GF-D8 (cell line): ENCODE measurements at regions not wholly inside any gene's neighbourhood (a gene's known extent, or its start where the extent isn't known, plus 50 kb on each side); places are given as distances from the start of the nearest gene placed in this dataset.

Experiments used
- DNase-seq: peaks from one replicate; lab custom pipeline; 2025; lab: John Stamatoyannopoulos, UW

GRCh38 chr10:10891124-10892082 lies 126.3 kb upstream of the CELF2 start:
- DNase-seq = no peak

DNA sequence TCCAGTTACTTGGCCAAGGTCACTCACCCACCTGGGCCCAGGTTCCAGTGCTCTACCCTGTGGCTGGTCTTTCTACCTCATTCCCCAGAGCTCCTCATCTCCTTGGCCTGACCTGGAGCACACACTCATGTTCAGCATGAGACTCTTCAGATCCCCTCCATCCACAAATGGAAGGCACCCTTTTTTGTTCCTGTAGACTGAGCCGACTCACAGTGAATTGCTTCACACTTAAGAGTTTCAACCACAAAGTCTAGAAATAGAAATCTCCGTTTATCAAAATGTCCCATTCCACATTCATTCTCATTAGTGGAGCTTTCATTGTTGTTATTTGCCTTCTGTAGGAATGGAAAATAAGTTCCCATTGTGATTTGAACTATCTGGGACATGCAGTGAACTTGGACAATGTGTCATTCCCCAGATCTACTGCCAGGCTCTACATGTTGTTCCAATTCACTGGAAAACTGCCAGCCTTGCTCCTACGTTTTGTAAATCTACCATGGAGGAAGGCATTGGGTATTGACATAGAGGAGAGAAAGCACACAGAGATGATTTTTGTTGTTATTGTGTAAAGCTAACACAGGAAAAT lies 125.3 kb upstream of the CELF2 start:
- DNase-seq = no peak

GRCh38 chr10:10897400-10897799 lies 120.3 kb upstream of the CELF2 start:
- no peak for DNase-seq

DNA sequence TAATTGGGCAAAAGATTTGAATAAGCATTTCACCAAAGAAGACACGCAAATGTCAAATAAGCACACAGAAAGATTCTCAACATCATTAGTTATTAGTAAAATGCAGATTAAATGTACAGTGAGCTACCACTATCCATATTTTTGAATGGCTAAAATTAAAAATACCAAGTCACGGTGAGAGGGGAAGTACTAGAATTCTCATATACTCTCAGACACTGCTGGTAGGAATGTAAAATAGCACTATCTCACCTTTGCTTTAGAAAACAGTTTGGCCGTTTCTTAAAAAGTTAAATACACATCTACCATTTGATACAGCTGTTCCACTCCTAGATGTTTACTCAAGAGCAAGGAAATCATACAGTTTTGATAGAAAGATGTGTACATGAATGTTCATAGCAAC lies 115.8 kb upstream of the CELF2 start:
- DNase-seq = no peak

DNA sequence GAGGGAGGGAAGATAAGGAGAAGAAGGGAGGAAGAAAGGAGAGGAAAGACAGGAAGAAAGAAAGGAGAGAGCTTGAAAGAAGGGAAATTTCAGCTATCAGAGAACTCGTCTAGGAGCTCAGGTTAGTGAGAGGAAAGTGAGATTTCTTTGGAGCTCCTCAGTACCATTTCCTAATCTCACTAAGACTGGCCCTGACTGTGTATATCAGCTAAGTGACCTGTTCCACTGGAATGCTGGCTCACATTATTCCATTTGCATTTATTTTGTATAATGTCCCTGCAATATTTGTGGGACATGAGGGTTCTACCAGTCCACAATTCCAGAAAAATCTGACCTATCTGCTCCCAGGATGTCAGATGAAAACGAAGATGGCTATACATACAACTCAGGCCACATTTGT lies 114.7 kb upstream of the CELF2 start:
- no peak for DNase-seq

GRCh38 chr10:10903620-10904019 lies 114.1 kb upstream of the CELF2 start:
- no peak for DNase-seq

DNA sequence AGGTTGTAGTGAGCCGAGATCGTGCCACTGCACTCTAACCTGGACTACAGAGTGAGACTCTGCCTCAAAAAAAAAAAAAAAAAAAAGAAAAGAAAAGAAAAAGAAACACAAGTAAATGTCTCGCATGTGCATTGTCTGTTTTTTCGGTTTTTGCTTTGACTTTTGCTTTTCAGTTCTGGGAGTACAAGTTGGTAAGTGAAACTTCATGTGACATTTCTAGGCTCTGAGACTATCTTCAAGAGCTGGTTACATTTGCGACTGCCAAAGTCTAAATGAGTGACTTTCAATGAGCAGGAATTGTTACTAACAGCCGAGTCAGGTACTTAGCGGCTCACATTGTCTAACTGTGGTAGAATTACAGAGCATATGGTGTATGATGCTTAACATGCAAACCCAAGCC lies 107.0 kb upstream of the CELF2 start:
- no peak for DNase-seq

GRCh38 chr10:10911035-10911434 lies 106.6 kb upstream of the CELF2 start:
- no peak for DNase-seq

GRCh38 chr10:10911471-10911921 lies 106.2 kb upstream of the CELF2 start:
- DNase-seq = no peak

DNA sequence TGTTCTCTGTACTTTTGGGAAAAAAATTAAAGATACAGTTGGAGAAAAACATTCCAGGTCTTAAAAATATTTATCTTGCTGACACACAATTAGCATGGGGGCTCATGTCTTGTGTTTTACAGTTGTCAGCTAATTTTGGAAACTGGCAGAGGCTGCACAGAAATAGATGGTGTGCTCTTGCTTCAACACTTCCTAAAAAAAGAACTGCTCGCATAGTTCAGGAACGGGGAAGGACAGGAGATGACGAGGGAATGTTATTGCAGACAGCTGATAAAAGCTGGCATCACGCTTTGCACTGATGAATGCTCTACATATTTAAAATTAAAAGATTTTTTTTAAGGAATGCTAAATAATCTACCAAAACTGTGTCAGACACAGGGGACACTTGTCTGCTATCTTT lies 103.5 kb upstream of the CELF2 start:
- no peak for DNase-seq

DNA sequence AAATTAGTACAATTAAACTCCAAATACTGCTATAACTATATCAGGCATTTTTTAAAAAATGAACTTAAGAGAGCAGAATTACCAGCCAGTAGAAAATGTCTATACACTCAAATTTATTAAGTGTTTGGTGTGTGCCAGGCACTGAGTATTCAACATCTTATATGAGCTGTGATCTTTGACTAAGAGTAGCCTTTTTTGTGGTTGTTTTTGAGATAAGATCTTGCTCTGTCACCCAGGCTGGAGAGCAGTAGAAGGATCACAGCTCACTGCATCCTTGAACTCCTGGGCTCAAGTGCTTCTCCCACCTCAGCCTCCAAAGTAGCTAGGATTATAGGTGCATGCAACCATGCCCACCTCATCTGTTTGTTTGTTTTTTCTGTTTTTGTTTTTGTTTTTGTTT lies 102.5 kb upstream of the CELF2 start:
- DNase-seq = no peak

- no peak for DNase-seq
Measured at GRCh38 chr10:10917031-10917430, 100.6 kb upstream of the CELF2 start.

DNA sequence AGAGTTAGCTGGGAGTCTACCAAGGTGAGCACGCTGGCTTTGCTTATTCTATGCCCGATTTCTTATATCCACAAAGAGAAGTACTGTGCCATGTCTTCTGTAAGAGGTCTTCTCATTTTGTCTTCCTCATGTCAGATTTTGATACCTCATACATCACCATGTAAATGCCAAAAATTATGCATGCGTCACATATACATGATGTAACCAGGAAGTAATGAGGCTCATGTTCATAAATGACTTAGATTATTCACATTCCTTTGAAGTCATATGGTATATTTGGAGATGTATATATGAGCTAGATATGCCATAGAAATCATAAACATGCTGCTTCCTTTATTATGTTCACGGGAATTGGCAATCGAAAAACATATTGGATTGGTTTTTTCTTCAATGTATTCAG lies 97.7 kb upstream of the CELF2 start:
- DNase-seq = no peak

GRCh38 chr10:10921826-10922461 lies 95.7 kb upstream of the CELF2 start:
- no peak for DNase-seq

DNA sequence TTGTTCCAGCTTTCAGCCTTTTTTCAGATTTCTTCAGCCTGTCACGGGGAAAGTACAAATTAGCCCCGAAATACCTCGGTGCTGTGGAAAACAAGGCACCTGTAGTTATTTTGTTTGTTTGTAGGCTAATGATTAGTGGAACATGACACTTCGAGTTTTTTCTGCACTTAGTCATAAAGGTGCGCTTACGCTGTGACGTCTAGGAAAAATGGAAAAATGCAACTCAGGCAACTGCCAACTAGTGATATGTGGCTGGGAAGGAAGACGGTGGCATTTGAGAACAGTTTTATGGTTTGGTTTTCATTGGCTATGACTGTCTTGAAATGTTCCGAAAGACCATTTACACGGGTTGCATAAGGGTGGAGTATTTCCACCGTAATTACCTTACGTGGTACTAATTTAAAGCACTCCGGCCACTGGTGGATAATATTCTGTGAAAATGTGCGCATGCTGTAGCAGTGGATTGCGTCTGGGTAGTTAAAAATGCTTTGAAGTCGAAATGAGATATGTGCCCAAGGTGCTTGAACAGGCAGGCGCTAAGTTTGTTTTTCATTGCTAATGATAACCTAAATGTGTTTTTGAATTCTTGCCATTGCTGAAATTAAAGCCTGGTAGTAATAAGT lies 94.5 kb upstream of the CELF2 start:
- DNase-seq = no peak

DNA sequence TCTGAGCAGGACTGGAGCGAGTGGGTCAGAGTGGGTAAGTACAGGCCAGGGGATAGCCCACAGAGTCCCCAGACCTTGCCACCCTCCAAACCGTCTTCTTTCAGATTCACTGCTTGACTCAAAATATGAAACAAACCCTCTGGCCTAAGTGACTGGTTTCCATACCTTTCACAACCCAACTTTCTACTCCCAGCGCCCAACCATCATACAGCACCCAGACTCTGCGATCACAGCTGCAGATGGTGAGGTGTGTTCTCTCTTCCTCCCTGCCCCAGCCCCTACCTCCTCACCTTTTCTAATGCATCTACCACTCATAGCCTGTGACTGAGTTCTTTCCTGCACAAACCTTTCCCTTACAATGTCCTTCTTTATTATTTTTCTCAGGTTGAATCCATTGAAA lies 92.0 kb upstream of the CELF2 start:
- no peak for DNase-seq

DNA sequence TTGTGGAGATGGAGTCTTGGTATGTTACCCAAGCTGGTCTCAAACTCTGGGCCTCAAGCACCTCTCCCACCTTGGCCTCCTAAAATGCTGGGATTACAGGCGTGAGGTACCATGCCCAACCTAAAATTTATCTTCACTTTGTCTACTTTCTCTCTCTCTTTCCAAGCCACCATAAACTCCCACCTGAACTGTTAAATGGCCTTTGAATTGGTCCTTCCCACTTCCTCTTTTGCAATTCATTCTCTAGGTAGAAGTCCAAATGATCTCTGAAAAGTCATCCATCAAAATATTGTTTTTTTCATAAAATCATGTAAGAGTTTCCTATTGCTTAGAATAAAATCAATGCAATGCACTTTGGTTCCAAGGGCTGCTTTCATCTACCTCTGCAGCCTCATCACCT lies 90.1 kb upstream of the CELF2 start:
- DNase-seq = no peak

DNA sequence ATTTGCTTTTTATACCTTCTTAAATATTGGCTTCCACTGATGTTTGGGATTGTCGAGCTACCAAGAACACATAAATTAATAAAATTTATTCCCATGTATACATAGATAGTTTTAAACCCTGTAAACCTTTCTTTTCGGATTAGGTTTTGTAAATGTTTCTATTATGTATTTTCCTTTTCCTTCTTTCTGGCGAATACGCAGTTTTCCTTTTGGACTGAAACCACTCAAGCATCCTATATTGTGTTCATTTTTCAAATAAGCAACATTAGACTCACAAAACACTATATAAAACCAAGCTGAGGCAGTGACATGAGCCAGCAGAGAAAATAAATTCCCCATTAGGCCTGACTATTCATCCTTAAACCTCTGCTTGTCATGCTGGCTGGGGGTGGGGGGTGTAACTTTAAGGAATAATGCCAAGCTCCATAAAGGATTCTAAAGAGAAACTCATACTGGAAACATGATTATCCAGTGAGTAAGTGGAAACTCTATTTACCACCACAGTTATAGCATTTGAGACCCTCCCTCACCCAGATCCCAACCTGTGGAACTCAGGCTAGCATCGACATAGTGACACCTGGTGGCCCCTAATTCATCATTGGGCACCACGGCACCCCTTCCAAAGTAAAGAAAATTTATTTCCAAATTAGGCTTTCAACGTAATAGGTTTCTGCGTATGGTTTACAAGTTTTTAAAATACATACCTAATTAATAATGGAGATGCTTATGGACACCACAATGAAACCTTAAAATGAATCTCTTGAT lies 86.5 kb upstream of the CELF2 start:
- DNase-seq = no peak

DNA sequence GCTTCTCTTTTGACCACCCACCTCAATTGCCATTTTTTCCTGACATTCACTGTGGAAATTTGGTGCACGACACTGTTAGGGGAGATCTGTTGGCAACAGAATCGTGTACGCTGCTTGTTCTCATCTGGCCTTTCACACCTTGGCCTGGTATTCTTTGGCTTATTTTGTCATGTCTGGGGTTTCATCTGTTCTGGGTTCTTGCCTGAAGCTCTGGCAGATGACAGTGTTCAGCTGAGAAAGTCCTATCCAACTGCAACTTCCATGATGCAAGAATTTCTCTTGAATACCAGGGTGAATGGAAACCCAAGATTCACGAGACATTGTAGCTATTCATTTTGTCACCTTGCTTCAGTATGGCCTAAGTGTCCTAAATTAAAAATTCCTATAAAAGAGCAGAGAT lies 82.6 kb upstream of the CELF2 start:
- DNase-seq = no peak

GRCh38 chr10:10938676-10939075 lies 79.0 kb upstream of the CELF2 start:
- no peak for DNase-seq

DNA sequence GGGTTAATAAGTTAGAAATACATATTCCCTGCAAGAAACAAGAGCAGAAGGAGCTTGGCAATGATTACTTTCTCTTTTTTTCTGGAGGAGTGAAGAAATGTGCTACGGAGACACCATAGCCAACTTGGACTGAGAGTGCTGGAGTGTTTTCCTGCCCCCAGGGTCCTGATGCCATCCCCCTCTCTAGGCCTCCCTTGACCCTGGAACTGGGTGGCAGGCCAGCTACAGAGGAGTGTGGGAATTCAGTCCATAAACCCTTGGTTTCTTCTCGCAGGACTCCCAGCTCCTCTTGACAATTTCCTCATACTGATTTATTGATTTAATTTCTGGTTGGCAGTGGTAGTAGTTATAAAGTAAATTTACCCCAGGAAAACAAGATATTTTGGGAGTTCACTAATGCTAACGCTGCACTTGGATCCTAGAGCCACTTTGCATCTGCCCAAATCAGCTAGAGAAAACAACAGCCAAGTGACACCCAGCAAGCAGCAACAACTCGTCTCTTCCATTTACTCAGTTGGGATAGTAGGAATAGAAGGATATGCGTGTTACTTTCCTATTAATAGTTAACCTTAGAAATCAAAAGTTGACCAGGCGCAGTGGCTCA lies 76.4 kb upstream of the CELF2 start:
- no peak for DNase-seq
